ENCODE measurements at regions not wholly inside any gene's neighbourhood (a gene's known extent, or its start where the extent isn't known, plus 50 kb on each side); places are given as distances from the start of the nearest gene placed in this dataset.

GRCh38 chr10:43026039-43026973, 50.6 kb upstream of the RET start:
- TF ChIP-seq CTCF (IDR thresholded peaks at IDR 0.05), result no peak
- TF ChIP-seq POLR2A (IDR thresholded peaks at IDR 0.05), result no peak

Data from adrenal gland (tissue), 5 donors.